H1 (cell line): ENCODE measurements at regions not wholly inside any gene's neighbourhood (a gene's known extent, or its start where the extent isn't known, plus 50 kb on each side); places are given as distances from the start of the nearest gene placed in this dataset.

Source experiments
- EGR1 ChIP-seq: IDR thresholded peaks from 2 replicates; pipeline ENCODE4 v1.6.1; 2011; ENCODE audit warnings: low read depth, low read length, borderline replicate concordance
- EP300 ChIP-seq, 2 experiments: IDR thresholded peaks; 1 replicate in 1 of 2; 2 replicates in 1 of 2; pipeline ENCODE4 v1.6.1; 2011 to 2012; ENCODE audit warnings: low read depth in 2 of 2, low read length in 2 of 2, mild to moderate bottlenecking in 2 of 2, borderline replicate concordance in 1 of 2, inconsistent platforms in 1 of 2, moderate library complexity in 1 of 2
- EZH2 ChIP-seq: fragments of 200-600 bp; sonication (generic); IDR thresholded peaks from 2 replicates; pipeline ENCODE4 v1.7.1; 2012; ENCODE audit warnings: low read depth, mild to moderate bottlenecking, moderate library complexity, low read length, inconsistent platforms; ENCODE audit not compliant: severe bottlenecking
- GABPA ChIP-seq: IDR thresholded peaks from 2 replicates; pipeline ENCODE4 v1.6.1; 2011; ENCODE audit warnings: mild to moderate bottlenecking, low read length, moderate library complexity, borderline replicate concordance; ENCODE audit not compliant: insufficient read depth
- POLR2AphosphoS5 ChIP-seq: IDR thresholded peaks from 2 replicates; pipeline ENCODE4 v1.6.1; 2011; ENCODE audit warnings: low read depth, low read length
- TAF1 ChIP-seq: IDR thresholded peaks from 2 replicates; pipeline ENCODE4 v1.6.1; 2011; ENCODE audit warnings: mild to moderate bottlenecking, low read depth, low read length
- TF ChIP-seq, protein P1 (sequence below), 3 experiments: IDR thresholded peaks; 1 replicate in 2 of 3; 2 replicates in 1 of 3; pipeline versions ENCODE4 v1.5.1 to v1.6.1; 2011; ENCODE audit warnings: low read length in 3 of 3, mild to moderate bottlenecking in 3 of 3, inconsistent platforms in 2 of 3, low read depth in 1 of 3, moderate library complexity in 1 of 3; ENCODE audit not compliant: insufficient read depth in 1 of 3; ENCODE audit errors: control extremely low read depth in 1 of 3
- TF ChIP-seq, protein P2 (sequence below): IDR thresholded peaks from 2 replicates; pipeline ENCODE4 v1.6.1; 2012; ENCODE audit warnings: inconsistent platforms

DNA sequence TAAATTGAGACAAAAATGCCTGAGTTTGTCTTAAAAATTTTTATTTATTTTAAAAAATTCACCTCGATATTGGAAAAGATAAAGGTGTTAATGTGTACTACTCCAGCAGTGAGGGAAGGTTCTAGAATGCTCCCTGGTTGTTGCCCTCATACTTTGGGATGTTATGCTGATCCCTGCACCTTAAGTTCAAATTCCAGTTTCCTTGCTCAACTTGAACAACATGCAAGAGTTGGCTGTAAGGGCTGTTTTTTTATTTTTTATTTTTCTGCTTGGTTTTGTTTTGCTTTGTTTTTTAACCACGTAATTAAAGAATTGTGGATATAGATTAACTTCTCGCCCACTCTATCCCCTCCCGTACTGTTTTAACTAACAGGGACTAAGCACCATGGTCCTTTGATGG is 158.7 kb upstream of the CITED2 start:
- TF ChIP-seq EP300 (IDR thresholded peaks at IDR 0.05; ENCODE audit: borderline replicate concordance in 1 of 2, low read depth in 2 of 2, low read length in 2 of 2) (no peak), TAF1 (no peak), POLR2AphosphoS5 (no peak), EZH2 (no peak), EGR1 (no peak), GABPA (no peak)
- TF ChIP-seq, protein P1, sequence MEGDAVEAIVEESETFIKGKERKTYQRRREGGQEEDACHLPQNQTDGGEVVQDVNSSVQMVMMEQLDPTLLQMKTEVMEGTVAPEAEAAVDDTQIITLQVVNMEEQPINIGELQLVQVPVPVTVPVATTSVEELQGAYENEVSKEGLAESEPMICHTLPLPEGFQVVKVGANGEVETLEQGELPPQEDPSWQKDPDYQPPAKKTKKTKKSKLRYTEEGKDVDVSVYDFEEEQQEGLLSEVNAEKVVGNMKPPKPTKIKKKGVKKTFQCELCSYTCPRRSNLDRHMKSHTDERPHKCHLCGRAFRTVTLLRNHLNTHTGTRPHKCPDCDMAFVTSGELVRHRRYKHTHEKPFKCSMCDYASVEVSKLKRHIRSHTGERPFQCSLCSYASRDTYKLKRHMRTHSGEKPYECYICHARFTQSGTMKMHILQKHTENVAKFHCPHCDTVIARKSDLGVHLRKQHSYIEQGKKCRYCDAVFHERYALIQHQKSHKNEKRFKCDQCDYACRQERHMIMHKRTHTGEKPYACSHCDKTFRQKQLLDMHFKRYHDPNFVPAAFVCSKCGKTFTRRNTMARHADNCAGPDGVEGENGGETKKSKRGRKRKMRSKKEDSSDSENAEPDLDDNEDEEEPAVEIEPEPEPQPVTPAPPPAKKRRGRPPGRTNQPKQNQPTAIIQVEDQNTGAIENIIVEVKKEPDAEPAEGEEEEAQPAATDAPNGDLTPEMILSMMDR (IDR thresholded peaks at IDR 0.05; ENCODE audit: control extremely low read depth in 1 of 3, insufficient read depth in 1 of 3, low read depth in 1 of 3, low read length in 3 of 3) = no peak
- TF ChIP-seq, protein P2, sequence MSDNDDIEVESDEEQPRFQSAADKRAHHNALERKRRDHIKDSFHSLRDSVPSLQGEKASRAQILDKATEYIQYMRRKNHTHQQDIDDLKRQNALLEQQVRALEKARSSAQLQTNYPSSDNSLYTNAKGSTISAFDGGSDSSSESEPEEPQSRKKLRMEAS = no peak
